Astrocyte (in vitro differentiated cells and primary cell): ENCODE measurements at regions not wholly inside any gene's neighbourhood (a gene's known extent, or its start where the extent isn't known, plus 50 kb on each side); places are given as distances from the start of the nearest gene placed in this dataset.

Experiments used
- DNase-seq: peaks from one replicate; pipeline ENCODE4 v3.0.0-alpha.2; 2010; ENCODE audit warnings: low read depth
- FAIRE-seq: peaks from 2 replicates; lab custom pipeline; 2011; peaks lifted over from hg19 to GRCh38; lab: Jason Lieb, UNC
- H2AFZ ChIP-seq: 2 replicates; pipeline ENCODE4 v1.6.0; 2012; ENCODE audit warnings: low read depth, low read length, inconsistent platforms
- H3K27ac ChIP-seq: 2 replicates; pipeline ENCODE4 v1.5.1; 2011; ENCODE audit warnings: low read depth, low read length, inconsistent platforms
- H3K27me3 ChIP-seq: 2 replicates; pipeline ENCODE4 v1.6.0; 2011; ENCODE audit warnings: low read length, inconsistent platforms; ENCODE audit not compliant: insufficient read depth
- H3K36me3 ChIP-seq: 2 replicates; pipeline ENCODE4 v1.5.1; 2011; ENCODE audit warnings: low read length, inconsistent platforms; ENCODE audit not compliant: insufficient read depth
- H3K4me1 ChIP-seq: 2 replicates; pipeline ENCODE4 v1.5.1; 2011; ENCODE audit warnings: low read length, inconsistent platforms; ENCODE audit not compliant: insufficient read depth
- H3K4me2 ChIP-seq: 2 replicates; pipeline ENCODE4 v1.6.0; 2012; ENCODE audit warnings: low read length, inconsistent platforms
- H3K4me3 ChIP-seq: 2 replicates; pipeline ENCODE4 v1.5.1; 2011; ENCODE audit warnings: low read depth, mild to moderate bottlenecking, low read length, inconsistent platforms; ENCODE audit not compliant: insufficient read depth
- H3K79me2 ChIP-seq: 2 replicates; pipeline ENCODE4 v1.6.0; 2012; ENCODE audit warnings: mild to moderate bottlenecking, low read length, inconsistent platforms; ENCODE audit not compliant: insufficient read depth
- H3K9ac ChIP-seq: 2 replicates; pipeline ENCODE4 v1.6.0; 2012; ENCODE audit warnings: mild to moderate bottlenecking, low read length, inconsistent platforms
- H3K9me3 ChIP-seq: 2 replicates; pipeline ENCODE4 v1.5.1; 2012; ENCODE audit warnings: low read depth, mild to moderate bottlenecking, low read length, inconsistent platforms; ENCODE audit not compliant: insufficient read depth
- H4K20me1 ChIP-seq: 2 replicates; pipeline ENCODE4 v1.6.0; 2012; ENCODE audit warnings: low read length, inconsistent platforms; ENCODE audit not compliant: insufficient read depth
- H3K27ac Mint-ChIP-seq: one replicate; pipeline ENCODE4 v1.8.0; 2021; ENCODE audit warnings: mild to moderate bottlenecking, mixed read lengths; ENCODE audit not compliant: unreplicated experiment
- H3K27me3 Mint-ChIP-seq: one replicate; pipeline ENCODE4 v1.8.0; 2021; ENCODE audit warnings: low read depth, mixed read lengths; ENCODE audit not compliant: unreplicated experiment
- H3K36me3 Mint-ChIP-seq: one replicate; pipeline ENCODE4 v1.8.0; 2021; ENCODE audit warnings: low read depth, mixed read lengths; ENCODE audit not compliant: unreplicated experiment
- H3K4me1 Mint-ChIP-seq: one replicate; pipeline ENCODE4 v1.8.0; 2021; ENCODE audit warnings: low read depth, mixed read lengths; ENCODE audit not compliant: unreplicated experiment
- H3K4me3 Mint-ChIP-seq: one replicate; pipeline ENCODE4 v1.8.0; 2021; ENCODE audit warnings: mild to moderate bottlenecking, moderate library complexity, mixed read lengths; ENCODE audit not compliant: unreplicated experiment
- H3K9me3 Mint-ChIP-seq: one replicate; pipeline ENCODE4 v1.8.0; 2021; ENCODE audit warnings: mild to moderate bottlenecking, mixed read lengths; ENCODE audit not compliant: unreplicated experiment
- EZH2 ChIP-seq: IDR thresholded peaks from 2 replicates; pipeline ENCODE4 v1.6.1; 2012; ENCODE audit warnings: mild to moderate bottlenecking, low read length, inconsistent platforms; ENCODE audit not compliant: insufficient read depth
- TF ChIP-seq, protein P1 (sequence below): IDR thresholded peaks from 2 replicates; pipeline ENCODE4 v1.5.1; 2011; ENCODE audit warnings: low read depth, mild to moderate bottlenecking, inconsistent platforms, low read length, moderate library complexity; ENCODE audit not compliant: insufficient read depth

DNA sequence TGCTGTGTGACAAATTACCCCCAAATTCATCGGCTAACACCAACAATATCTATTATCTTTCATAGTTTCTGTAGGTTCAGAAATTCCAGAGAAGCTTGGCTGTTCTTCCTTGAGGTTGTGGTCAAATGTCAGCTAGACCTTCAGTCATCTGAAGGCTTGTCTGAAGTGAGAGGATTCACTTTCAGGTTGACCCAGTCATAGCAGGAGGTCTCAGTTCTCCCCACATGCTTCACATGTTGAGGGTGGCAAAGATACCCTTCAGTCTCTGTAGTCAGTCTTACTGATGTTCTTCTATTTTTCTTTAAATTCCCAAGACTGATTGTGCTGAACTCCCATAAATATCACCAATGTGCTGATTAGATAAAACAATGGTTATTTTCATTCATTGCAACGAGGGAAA is 1692.0 kb downstream of the REEP3 start:
- FAIRE-seq: no peak
- TF ChIP-seq, protein P1, sequence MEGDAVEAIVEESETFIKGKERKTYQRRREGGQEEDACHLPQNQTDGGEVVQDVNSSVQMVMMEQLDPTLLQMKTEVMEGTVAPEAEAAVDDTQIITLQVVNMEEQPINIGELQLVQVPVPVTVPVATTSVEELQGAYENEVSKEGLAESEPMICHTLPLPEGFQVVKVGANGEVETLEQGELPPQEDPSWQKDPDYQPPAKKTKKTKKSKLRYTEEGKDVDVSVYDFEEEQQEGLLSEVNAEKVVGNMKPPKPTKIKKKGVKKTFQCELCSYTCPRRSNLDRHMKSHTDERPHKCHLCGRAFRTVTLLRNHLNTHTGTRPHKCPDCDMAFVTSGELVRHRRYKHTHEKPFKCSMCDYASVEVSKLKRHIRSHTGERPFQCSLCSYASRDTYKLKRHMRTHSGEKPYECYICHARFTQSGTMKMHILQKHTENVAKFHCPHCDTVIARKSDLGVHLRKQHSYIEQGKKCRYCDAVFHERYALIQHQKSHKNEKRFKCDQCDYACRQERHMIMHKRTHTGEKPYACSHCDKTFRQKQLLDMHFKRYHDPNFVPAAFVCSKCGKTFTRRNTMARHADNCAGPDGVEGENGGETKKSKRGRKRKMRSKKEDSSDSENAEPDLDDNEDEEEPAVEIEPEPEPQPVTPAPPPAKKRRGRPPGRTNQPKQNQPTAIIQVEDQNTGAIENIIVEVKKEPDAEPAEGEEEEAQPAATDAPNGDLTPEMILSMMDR: no peak
- no peak for TF ChIP-seq EZH2
- no peak for DNase-seq
- no peaks in the 10 kb centered on the region for H3K9me3 ChIP-seq
- H3K4me3 ChIP-seq: no peak overlapping the region
- Mint-ChIP-seq H3K27me3 (no peaks in the 10 kb centered on the region), H3K9me3 (no peaks in the 10 kb centered on the region), H3K4me3 (no peak overlapping the region), H3K36me3 (no peaks in the 10 kb centered on the region), H3K4me1 (no peaks in the 10 kb centered on the region), H3K27ac (no peak overlapping the region)
- no peaks in the 10 kb centered on the region for H4K20me1 ChIP-seq
- no peak overlapping the region for H2AFZ ChIP-seq
- no peak overlapping the region for H3K27ac ChIP-seq
- no peak overlapping the region for H3K9ac ChIP-seq
- no peak overlapping the region for H3K4me2 ChIP-seq
- H3K4me1 ChIP-seq: no peaks in the 10 kb centered on the region
- H3K27me3 ChIP-seq: no peaks in the 10 kb centered on the region
- no peaks in the 10 kb centered on the region for H3K36me3 ChIP-seq
- H3K79me2 ChIP-seq: no peaks in the 10 kb centered on the region

DNA sequence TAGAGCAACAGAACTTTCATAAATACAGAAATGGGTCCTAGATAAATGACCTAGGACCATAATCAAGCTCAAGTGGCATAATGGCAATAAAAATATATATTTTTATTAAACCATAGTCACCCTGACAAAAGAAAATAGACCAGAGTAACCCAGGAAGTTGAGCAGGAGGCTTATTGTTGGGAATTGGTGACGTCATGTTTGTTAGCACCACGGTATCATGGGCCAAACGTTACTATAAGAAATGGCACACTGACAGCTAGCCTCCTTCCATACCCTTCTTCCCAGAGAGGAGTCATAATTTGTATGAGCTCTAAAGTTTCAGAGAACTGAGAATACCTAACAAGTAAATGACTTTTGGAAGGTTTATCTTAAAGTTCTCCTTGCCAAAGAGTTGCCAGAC is 1698.2 kb downstream of the REEP3 start:
- Mint-ChIP-seq H3K9me3 (no peaks in the 10 kb centered on the region), H3K4me1 (no peaks in the 10 kb centered on the region), H3K4me3 (no peak overlapping the region), H3K36me3 (no peaks in the 10 kb centered on the region), H3K27me3 (no peaks in the 10 kb centered on the region), H3K27ac (no peak overlapping the region)
- Histone ChIP-seq H3K27ac (no peak overlapping the region), H4K20me1 (no peaks in the 10 kb centered on the region), H3K36me3 (no peaks in the 10 kb centered on the region), H3K4me3 (no peak overlapping the region), H3K9ac (no peak overlapping the region), H3K9me3 (no peaks in the 10 kb centered on the region), H3K27me3 (no peaks in the 10 kb centered on the region), H3K79me2 (no peaks in the 10 kb centered on the region), H3K4me2 (no peak overlapping the region), H2AFZ (no peak overlapping the region), H3K4me1 (no peaks in the 10 kb centered on the region)
- FAIRE-seq (no peak), DNase-seq (no peak)
- TF ChIP-seq EZH2: no peak
- TF ChIP-seq, protein P1: no peak

DNA sequence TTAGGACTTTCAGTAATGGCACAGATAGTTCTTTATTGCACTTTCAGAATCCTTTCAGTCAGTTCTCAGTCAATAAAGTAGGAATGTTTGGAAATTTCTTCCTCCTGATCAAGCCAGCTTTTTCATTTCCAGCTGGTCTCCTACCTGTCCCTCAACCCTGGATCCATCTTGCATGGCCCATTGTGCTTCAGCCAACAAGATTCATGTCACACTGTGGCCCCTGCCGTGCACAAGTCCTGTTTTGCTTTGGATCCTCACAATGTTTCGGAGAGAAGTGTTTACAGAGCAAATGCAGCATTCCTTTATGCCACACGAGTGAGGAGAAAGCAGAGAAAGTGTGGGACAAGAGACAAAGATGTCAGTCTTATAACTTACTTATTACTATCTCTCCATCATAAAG is 1694.7 kb upstream of the LRRTM3 start:
- no peaks in the 10 kb centered on the region for H3K9me3 ChIP-seq
- H3K4me3 Mint-ChIP-seq: no peak overlapping the region
- H4K20me1 ChIP-seq: no peaks in the 10 kb centered on the region
- no peaks in the 10 kb centered on the region for H3K4me1 ChIP-seq
- no peak for TF ChIP-seq EZH2
- TF ChIP-seq, protein P1: no peak
- FAIRE-seq (no peak), DNase-seq (no peak)
- H2AFZ ChIP-seq: no peak overlapping the region
- H3K36me3 Mint-ChIP-seq: no peaks in the 10 kb centered on the region
- no peaks in the 10 kb centered on the region for H3K79me2 ChIP-seq
- no peak overlapping the region for H3K4me3 ChIP-seq
- H3K4me1 Mint-ChIP-seq: peaks cover 10% of the 10 kb centered on the region
- no peaks in the 10 kb centered on the region for H3K27me3 ChIP-seq
- H3K27me3 Mint-ChIP-seq: no peaks in the 10 kb centered on the region
- H3K9me3 Mint-ChIP-seq: peaks cover 4% of the 10 kb centered on the region
- no peak overlapping the region for H3K27ac ChIP-seq
- no peak overlapping the region for H3K4me2 ChIP-seq
- H3K9ac ChIP-seq: no peak overlapping the region
- no peak overlapping the region for H3K27ac Mint-ChIP-seq
- no peaks in the 10 kb centered on the region for H3K36me3 ChIP-seq
